Omental fat pad (tissue), 3 donors: ENCODE measurements at regions not wholly inside any gene's neighbourhood (a gene's known extent, or its start where the extent isn't known, plus 50 kb on each side); places are given as distances from the start of the nearest gene placed in this dataset.

ENCODE experiments used
- ATAC-seq: fragments of 150-250 bp; one replicate; pipeline ENCODE4 v1.9.1; 2016; ENCODE audit warnings: mild to moderate bottlenecking, moderate library complexity; ENCODE audit not compliant: low FRiP score
- DNase-seq: peaks from one replicate; pipeline ENCODE4 v3.0.0-alpha.2; 2019; ENCODE audit warnings: low spot score
- CTCF ChIP-seq, 3 donors: fragments of 450-650 bp; IDR thresholded peaks; one replicate each; pipeline ENCODE4 v1.5.1; 2016 to 2017; ENCODE audit warnings: antibody characterized with exemption in 3 of 3, mild to moderate bottlenecking in 3 of 3, moderate library complexity in 2 of 3

GRCh38 chr1:39129514-39129913 lies 75.0 kb upstream of the MACF1 start:
- ATAC-seq (no peak), DNase-seq (no peak)
- no peak for TF ChIP-seq CTCF (IDR thresholded peaks at IDR 0.05)

GRCh38 chr1:39130325-39130724 lies 74.2 kb upstream of the MACF1 start:
- ATAC-seq (no peak), DNase-seq (no peak)
- no peak for TF ChIP-seq CTCF (IDR thresholded peaks at IDR 0.05)

GRCh38 chr1:39131940-39132339 lies 72.6 kb upstream of the MACF1 start:
- DNase-seq (no peak), ATAC-seq (no peak)
- no peak for TF ChIP-seq CTCF (IDR thresholded peaks at IDR 0.05)

GRCh38 chr1:39132505-39133339 lies 71.8 kb upstream of the MACF1 start:
- DNase-seq, result no peak
- no peak for TF ChIP-seq CTCF (IDR thresholded peaks at IDR 0.05)
- peak; percentile 45 for ATAC-seq

- DNase-seq, result no peak
- no peak for ATAC-seq
- no peak for TF ChIP-seq CTCF (IDR thresholded peaks at IDR 0.05)
Observed at GRCh38 chr1:39133340-39133684, 71.2 kb upstream of the MACF1 start.

- no peak for TF ChIP-seq CTCF (IDR thresholded peaks at IDR 0.05)
- DNase-seq (no peak), ATAC-seq (no peak)
Observed at GRCh38 chr1:39134768-39135333, 69.6 kb upstream of the MACF1 start.

- no peak for TF ChIP-seq CTCF (IDR thresholded peaks at IDR 0.05)
- ATAC-seq (no peak), DNase-seq (no peak)
Observed at GRCh38 chr1:39136638-39137037, 67.9 kb upstream of the MACF1 start.
